GM19328 (cell line): ENCODE measurements at regions not wholly inside any gene's neighbourhood (a gene's known extent, or its start where the extent isn't known, plus 50 kb on each side); places are given as distances from the start of the nearest gene placed in this dataset.

Experiments
- ATAC-seq: cut with Tn5 transposase; IDR thresholded peaks from one replicate; pipeline ENCODE4 v1.9.1; 2021; ENCODE audit warnings: mild to moderate bottlenecking, moderate library complexity; ENCODE audit not compliant: unreplicated experiment

GRCh38 chr2:57728691-57729090 is 317.9 kb upstream of the VRK2 start:
- no peak for ATAC-seq

GRCh38 chr2:57733956-57734355 is 312.6 kb upstream of the VRK2 start:
- ATAC-seq: no peak

DNA sequence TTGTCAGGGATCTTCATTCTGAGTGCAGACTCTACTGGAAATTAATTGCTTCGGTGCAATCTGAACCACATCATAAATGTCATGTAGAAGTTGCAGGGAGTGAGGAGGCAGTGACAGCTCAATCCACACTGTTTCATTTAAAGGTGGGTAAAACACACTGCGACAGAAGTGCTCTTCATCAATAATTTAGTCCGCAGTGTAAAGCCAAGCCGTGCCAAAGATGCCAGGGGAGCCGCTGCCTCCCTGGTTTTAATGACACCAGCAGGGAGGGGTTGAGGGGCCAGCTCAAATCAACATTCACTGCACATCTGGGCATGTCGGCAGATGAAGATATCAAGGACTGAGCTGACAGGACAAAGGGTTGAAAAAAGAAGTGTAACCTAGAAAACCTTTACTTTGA is 305.7 kb upstream of the VRK2 start:
- no peak for ATAC-seq

DNA sequence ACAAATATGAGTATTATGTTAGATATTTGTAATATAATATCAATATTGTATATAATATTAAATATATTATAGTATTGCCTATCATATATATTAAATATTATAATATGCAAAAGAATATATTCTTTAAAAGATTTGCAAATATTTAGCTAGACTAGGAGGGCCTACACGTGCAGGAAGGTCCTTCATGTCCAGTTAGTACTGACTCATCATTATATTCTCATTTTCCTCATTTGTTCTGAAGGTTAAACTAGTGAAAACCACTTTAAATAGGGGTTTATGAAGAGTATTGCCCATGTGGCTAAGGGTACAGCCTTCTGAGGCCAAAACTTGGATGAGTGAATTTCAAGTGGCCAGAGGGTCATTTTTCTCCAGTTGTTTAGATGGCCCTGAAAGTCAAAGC is 293.0 kb upstream of the VRK2 start:
- ATAC-seq: no peak

DNA sequence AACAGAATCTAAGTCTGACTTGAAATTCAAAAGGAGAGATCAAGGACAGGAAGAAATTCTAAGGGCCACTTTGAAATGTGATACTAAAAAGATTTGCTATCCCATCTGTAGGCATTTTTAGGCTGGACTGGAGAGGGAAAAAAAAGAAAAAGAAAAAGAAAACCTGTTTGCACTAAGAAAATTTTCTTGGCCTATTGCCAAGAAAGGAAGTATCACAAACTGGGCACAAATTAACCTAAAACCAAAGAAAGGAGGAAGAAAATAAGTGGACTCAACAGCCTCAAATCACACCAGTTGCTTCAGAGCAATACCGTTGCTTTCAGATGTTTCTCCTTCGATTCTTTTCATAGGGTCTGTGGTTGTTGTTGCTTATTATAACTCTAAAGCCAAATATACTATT is 287.9 kb upstream of the VRK2 start:
- no peak for ATAC-seq

DNA sequence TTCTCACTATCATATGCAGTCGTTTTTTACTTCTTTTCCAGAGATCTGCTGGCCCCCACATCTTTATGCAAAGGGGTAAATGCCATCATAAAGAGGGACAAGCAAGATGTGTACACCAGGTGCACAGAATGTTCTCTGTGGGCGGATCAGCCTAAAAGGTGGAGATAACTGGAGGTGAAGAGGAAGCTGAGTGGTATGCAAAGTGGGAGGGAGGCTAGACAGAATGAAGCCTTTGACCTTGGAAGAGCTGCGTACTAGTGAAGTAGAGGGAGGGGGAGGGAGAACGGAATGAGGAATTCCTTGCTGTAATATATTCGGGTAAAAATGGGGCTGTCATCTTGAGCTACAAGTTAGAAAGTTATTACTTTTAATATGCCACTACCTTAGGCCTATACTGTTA is 287.5 kb upstream of the VRK2 start:
- no peak for ATAC-seq

GRCh38 chr2:57759822-57760300 is 286.7 kb upstream of the VRK2 start:
- peak; percentile 77 for ATAC-seq

GRCh38 chr2:57760381-57760801 is 286.2 kb upstream of the VRK2 start:
- peak; percentile 59 for ATAC-seq

DNA sequence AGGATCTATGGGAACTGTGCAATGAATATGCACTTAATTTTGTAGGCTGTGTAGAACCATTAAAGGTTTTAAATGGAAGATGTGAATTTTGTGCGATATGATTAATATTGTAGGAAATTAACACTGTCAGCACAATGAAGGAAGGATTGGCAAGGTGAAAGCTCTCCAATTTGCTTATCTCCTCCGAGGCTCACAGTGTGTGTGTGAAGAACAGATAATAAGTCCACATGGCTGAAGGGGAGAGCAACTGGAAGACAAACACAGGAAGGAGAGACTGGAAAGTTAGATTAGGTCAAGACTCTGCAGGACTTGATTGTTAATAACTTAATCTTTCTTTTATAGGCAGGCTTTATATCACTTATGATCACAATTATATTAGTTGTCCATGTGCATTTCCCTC is 269.7 kb upstream of the VRK2 start:
- no peak for ATAC-seq

DNA sequence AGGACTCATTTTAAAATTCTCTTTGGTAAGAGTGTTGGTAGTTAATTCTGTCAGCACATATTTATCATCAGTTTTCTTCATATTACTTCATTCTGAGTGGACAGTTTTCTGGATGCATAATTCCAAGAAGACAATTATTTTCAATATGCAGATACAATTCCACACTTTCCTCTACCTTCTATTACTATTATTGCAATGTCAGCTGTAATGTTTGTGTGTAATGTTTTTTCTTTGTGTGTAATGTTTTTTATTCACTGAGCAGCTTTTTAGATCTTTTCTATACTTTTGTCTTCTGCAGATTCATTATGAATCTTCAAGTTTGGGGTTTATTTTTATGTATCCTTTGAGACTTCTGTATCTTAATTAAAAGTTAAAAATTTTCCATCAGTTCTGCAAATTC is 264.0 kb upstream of the VRK2 start:
- ATAC-seq: no peak

- ATAC-seq: no peak
These were observed 253.3 kb upstream of the VRK2 start for GRCh38 chr2:57793310-57793709.

- no peak for ATAC-seq
These were observed 250.1 kb upstream of the VRK2 start for GRCh38 chr2:57796527-57796926.

DNA sequence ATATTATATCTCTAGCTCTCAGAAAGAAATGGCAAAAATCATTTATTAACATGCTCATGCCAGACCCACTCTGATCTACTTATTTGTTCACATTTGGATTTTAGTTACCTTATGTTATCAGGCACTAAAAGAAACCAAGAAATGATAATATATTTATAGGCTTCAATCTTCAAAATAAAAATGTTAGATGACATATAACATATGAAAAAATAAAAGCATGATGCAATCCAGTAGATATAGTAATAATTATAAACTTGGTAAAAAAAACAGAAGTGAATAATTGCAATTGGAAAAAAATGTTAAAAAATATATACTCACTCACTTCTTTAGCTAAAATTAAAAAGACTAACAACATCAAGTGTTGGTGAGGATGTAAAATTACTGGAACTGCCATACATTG is 248.3 kb upstream of the VRK2 start:
- no peak for ATAC-seq

- ATAC-seq: no peak
These were observed 244.4 kb upstream of the VRK2 start for GRCh38 chr2:57802243-57802642.

GRCh38 chr2:57804971-57805370 is 241.6 kb upstream of the VRK2 start:
- no peak for ATAC-seq

DNA sequence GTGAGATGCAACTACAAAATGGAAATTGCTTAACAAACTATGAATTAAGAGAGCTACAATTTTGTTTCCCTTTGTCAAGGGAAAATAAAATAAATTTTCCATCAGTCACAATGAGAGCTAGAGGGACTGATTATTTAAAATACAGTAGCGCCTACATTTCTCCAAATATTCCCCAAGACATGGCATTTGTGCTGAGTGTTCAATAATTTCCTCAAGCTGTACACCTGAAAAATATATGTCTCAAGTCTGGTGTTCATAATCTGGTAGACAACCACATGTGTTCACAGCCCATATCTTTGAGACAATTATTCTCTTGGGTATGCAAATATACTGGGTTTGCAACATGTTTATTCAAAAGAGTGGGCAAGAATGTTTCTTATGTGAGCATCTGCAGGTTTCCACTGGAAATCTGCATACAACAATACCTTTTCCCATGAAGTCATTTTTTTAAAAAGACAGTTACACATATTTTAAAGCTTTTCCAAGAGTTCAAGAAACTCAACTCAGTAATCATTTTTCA is 240.1 kb upstream of the VRK2 start:
- no peak for ATAC-seq

- peak; percentile 84 for ATAC-seq
These were observed 237.4 kb upstream of the VRK2 start for GRCh38 chr2:57809230-57809629.

DNA sequence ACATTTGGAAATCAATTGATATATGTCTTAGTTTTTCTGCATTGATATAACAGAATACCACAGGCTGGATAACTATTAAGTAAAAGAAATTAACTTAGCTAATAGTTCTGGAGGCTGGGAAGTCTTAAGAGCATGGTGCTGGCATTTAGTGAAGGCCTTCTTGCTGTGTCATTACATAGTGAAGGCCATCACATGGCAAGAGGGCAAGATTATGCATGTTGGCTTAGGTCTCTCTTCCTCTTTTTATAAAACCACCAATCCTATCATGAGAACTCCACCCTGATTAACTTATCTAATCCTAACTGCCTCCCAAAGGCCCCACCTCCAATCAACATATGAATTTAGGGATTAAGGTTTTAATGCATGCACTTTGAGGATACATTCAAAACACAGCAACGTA is 225.5 kb upstream of the VRK2 start:
- ATAC-seq: no peak

GRCh38 chr2:57828221-57828620 is 218.4 kb upstream of the VRK2 start:
- ATAC-seq: no peak

DNA sequence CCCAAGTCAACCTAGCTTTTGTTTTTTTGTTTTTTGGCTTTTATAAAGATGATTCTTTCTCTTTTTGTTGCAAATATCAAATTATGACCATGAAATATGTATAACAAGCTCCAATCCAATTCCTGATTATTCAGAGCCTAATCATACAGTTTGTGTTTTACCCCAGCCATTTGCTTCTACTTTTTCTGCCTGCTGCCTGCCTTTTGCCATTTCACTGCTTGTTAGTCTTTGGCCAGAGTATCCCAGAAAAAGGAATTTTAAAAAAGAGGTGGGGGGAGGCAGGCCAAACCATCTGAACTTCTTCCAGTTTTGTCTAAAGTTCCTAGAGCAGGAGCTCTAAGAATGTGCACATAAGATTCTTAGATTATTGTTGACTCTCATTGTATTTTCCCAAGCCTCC is 211.9 kb upstream of the VRK2 start:
- ATAC-seq: no peak

DNA sequence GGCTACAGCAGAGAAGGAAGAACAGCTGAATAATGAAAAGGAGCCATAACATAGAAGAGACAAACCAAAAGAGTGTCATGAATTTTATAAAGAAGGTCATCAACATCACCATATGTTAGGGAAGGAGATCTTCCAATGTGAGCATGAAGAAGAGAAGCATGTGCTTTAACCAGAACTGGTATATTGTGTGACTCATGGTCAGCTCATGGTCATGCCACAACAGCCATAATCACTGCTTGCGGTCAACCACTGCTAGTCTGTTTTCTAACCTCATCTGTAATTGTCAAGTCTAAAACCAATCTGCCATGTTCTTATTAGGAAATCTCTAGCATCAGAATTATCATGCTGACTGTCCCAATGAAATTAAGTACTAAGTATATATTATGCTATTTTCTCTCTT is 204.1 kb upstream of the VRK2 start:
- ATAC-seq: no peak

- no peak for ATAC-seq
These were observed 203.4 kb upstream of the VRK2 start for GRCh38 chr2:57843158-57843557.

- no peak for ATAC-seq
These were observed 197.9 kb upstream of the VRK2 start for GRCh38 chr2:57848723-57849122.

DNA sequence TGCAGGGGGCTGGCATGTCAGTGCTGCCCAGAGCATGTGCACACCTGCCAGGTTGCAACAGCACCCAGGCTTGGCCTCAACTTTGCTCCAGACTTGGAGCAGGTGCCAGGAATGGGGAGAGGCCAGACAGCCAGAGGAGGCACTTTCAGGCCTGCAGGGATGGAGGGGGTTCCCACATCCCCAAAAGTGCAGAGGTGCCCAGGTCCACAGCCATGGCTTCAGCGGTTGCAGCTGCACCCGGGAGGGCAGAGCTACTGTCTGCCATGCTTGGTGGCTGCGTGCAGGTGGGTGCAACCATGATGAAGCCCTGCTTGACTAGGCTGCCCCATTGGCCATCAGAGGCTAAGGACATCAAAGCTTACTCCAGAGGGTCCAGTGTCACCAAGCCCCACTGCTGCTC is 196.8 kb upstream of the VRK2 start:
- ATAC-seq: no peak
